Epithelial cell of proximal tubule (primary cell): ENCODE measurements at regions not wholly inside any gene's neighbourhood (a gene's known extent, or its start where the extent isn't known, plus 50 kb on each side); places are given as distances from the start of the nearest gene placed in this dataset.
"Not testable (repeated sequence)": the region's sequence is repeated elsewhere in the genome, so short reads cannot be mapped to it uniquely, and the experiment has no call there.

ENCODE experiments used
- DNase-seq: peaks from one replicate; pipeline ENCODE4 v3.0.0-alpha.2; 2011; ENCODE audit warnings: low read depth
- H3K4me3 ChIP-seq: 2 replicates; pipeline ENCODE4 v1.5.1; 2011; ENCODE audit warnings: low read depth, mild to moderate bottlenecking, low read length
- CTCF ChIP-seq: conservative IDR thresholded peaks from 2 replicates; pipeline ENCODE4 v1.5.1; 2012; ENCODE audit warnings: low read depth, mild to moderate bottlenecking, low read length

DNA sequence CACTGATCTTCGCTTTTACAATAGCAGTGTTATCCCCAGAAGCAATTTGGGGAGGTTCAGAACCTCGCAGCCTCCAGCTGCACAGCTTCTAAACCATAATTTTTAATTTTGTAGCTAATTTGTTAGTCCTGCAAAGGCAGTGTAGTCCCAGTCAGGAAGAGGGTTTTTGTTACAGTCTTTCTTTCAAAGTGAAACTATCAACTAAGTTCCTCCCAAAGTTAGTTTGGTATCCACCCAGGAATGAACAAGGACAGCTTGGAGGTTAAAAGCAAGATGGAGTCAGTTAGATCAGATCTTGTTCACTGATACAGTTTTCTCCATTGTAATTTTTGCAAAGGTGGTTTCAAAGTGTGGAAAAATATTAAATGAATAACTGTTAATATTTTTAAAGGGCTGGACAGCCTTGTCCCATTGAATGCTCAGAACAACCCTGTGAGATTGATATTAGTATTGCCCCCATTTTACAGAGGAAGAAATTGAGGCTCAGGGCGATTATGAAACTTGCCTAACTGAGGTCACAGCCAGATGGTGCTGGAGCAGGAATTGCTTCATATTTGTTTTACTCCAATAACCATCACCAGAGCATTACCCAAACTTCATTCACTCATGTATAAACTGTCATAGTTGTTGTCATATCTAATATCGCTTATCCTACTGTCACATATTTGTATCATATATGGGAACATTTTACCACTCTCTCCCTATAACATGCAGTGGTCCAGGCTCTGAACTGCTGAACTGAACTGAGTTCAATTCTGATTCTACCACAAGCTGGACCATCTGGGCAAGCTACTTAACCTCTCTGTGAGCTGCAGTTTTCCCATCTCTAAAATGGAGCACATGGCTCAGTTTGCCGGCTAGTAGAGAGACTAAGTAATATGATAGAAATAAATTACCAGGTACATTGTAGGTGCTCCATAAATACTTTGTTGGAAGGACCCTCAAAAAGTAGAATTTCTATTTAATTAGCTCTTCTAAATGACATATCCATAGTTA is 213.8 kb downstream of the BCAS1 start:
- H3K4me3 ChIP-seq, result no peak overlapping the region
- TF ChIP-seq CTCF, result no peak
- DNase-seq, result no peak

DNA sequence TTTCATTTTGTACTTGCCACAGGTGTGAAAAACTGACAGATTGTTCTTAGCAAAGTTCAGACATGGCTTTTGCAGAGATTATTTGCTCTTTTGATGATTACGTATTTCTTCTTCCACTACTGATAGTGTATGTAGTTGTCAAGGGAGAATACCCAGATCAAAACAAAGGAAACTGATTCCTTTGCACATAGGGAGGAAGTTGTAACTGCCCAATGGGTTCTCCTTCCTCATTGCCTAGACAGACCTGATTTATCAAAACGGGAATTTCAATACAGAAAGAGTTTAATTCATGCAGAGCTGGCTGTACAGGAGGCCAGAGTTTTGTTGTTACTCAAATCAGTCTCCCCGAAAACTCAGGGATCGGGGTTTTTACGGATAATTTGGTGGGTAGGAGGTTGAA is 214.7 kb downstream of the BCAS1 start:
- no peak for DNase-seq
- TF ChIP-seq CTCF, result no peak
- H3K4me3 ChIP-seq, result no peak overlapping the region

DNA sequence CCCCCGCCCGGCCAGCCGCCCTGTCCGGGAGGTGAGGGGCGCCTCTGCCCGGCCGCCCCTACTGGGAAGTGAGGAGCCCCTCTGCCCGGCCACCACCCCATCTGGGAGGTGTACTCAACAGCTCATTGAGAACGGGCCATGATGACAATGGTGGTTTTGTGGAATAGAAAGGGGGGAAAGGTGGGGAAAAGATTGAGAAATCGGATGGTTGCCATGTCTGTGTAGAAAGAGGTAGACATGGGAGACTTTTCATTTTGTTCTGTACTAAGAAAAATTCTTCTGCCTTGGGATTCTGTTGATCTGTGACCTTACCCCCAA is 215.8 kb downstream of the BCAS1 start:
- H3K4me3 ChIP-seq, DNase-seq: not testable (repeated sequence)

- DNase-seq, result no peak
- no peak overlapping the region for H3K4me3 ChIP-seq
- TF ChIP-seq CTCF, result no peak
These were observed 217.2 kb downstream of the BCAS1 start for GRCh38 chr20:53853111-53853713.

DNA sequence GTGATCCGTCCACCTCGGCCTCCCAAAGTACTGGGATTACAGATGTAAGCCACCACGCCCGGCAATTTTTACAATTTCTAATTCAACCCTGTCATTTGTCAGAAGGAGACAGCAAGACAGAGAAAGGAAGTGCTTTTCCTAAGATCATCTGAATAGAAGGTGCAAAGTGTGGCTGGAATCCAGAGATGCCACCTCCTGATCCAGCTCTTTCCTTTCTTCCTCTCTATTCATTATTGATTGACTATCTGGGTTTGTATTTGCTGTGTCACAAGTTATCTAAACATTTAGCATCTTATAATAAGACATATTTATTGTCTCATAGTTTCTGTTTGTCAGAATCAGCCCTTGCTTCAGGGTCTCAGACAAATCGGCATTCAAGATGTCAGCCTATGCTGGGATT is 217.7 kb downstream of the BCAS1 start:
- no peak for TF ChIP-seq CTCF
- no peak overlapping the region for H3K4me3 ChIP-seq
- no peak for DNase-seq

DNA sequence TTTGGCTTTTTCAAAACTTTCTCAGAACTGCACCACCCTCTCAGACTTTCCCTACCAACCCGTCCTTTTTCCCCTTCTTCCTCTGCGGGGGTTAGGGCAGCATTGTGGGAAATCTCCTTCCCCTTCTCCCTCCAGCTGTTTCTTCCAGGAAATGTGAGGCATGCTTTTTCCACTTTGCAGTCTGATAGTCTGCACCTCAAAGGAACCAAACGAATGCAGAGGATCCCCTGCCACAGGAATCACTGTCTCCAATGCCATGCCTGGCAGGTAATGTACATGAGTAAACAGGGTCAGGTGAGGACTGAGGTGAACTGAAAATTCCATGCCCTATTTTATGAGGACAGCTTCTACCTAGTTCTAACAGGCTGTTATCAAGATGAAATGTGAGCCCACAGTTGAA is 218.4 kb downstream of the BCAS1 start:
- TF ChIP-seq CTCF, result no peak
- no peak for DNase-seq
- H3K4me3 ChIP-seq, result no peak overlapping the region

DNA sequence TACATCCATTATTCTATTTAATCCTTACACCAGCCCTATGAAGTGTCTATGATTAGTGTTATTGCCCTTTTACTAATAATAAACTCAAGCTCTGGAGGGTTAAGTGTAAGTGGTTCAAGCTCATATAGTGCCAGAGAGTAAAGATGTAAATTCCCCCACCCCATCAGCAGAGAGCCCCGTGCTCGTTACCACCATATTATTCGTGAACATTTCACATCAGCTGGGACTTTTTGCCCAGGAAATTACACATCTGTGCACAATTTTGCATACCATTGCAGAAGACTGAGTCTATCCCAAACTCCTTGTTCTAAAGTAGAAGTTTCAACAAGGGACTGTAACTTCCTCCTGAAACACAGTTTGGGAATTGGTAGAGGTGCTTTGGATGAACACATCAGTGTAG is 220.1 kb downstream of the BCAS1 start:
- TF ChIP-seq CTCF, result no peak
- DNase-seq, result no peak
- H3K4me3 ChIP-seq, result no peak overlapping the region
